Endothelial cell of umbilical vein (primary cell): ENCODE measurements at regions not wholly inside any gene's neighbourhood (a gene's known extent, or its start where the extent isn't known, plus 50 kb on each side); places are given as distances from the start of the nearest gene placed in this dataset.

Experiments
- BruUV-seq: library from RNA; stranded (reverse); fragments of 400-500 nt; replicated peaks from 2 replicates; lab custom pipeline; 2021; lab: Mats Ljungman, UMichigan
- CTCF ChIA-PET: fragments of 300-600, 350-600 bp; sonication (Branson Sonifier 250); formaldehyde crosslinking; loops from one replicate; lab custom pipeline; 2021; ENCODE audit warnings: antibody characterized with exemption, inconsistent platforms; lab: Charles Lee
- POLR2A ChIA-PET: fragments of 300-600, 350-600 bp; sonication (Branson Sonifier 250); formaldehyde crosslinking; loops from one replicate; lab custom pipeline; 2021; ENCODE audit warnings: antibody characterized with exemption, inconsistent platforms; lab: Charles Lee
- DNase-seq: peaks from one replicate; pipeline ENCODE4 v3.0.0-alpha.2; 2011; ENCODE audit warnings: low read depth, low spot score
- FAIRE-seq: peaks from 2 replicates; lab custom pipeline; 2011; peaks lifted over from hg19 to GRCh38; lab: Jason Lieb, UNC
- H2AFZ ChIP-seq: 2 replicates; pipeline ENCODE4 v1.6.0; 2012; ENCODE audit warnings: low read depth, low read length, control low read depth, inconsistent platforms
- H3K27ac ChIP-seq: 2 replicates; pipeline ENCODE4 v1.5.1; 2011; ENCODE audit warnings: low read depth, mild to moderate bottlenecking, control low read depth, low read length, moderate library complexity; ENCODE audit not compliant: insufficient read depth
- H3K27me3 ChIP-seq, 2 experiments: 2 replicates each; pipeline versions ENCODE4 v1.6.0 to v1.6.1; 2011; ENCODE audit warnings: low read length in 2 of 2, mixed read lengths in 1 of 2; ENCODE audit not compliant: control insufficient read depth in 2 of 2, insufficient read depth in 2 of 2
- H3K36me3 ChIP-seq, 2 experiments: 2 replicates in 1 of 2; 3 replicates in 1 of 2; pipeline ENCODE4 v1.5.1; 2011; ENCODE audit warnings: low read length in 2 of 2, mild to moderate bottlenecking in 1 of 2, moderate library complexity in 1 of 2; ENCODE audit not compliant: control insufficient read depth in 2 of 2, insufficient read depth in 2 of 2; ENCODE audit errors: extremely low read depth in 1 of 2
- H3K4me1 ChIP-seq: 3 replicates; pipeline ENCODE4 v1.5.1; 2011; ENCODE audit warnings: mild to moderate bottlenecking, low read length; ENCODE audit not compliant: control insufficient read depth, insufficient read depth; ENCODE audit errors: extremely low read depth
- H3K4me2 ChIP-seq: 2 replicates; pipeline ENCODE4 v1.6.1; 2011; ENCODE audit warnings: low read length, control low read depth, mixed read lengths; ENCODE audit not compliant: insufficient read depth
- H3K4me3 ChIP-seq, 3 experiments: fragments of 200-600 bp in 1 of 3; sonication (generic), shearing (Covaris generic) in 1 of 3; replicated peaks in 1 of 3; 2 replicates each; pipeline ENCODE4 v1.5.1; 2011 to 2016; ENCODE audit warnings: control low read depth in 3 of 3, low read length in 3 of 3, mild to moderate bottlenecking in 2 of 3, inconsistent platforms in 1 of 3, low read depth in 1 of 3, moderate library complexity in 1 of 3; ENCODE audit not compliant: insufficient read depth in 1 of 3
- H3K79me2 ChIP-seq: 2 replicates; pipeline ENCODE4 v1.6.0; 2012; ENCODE audit warnings: low read length, inconsistent platforms; ENCODE audit not compliant: control insufficient read depth, insufficient read depth
- H3K9ac ChIP-seq: replicated peaks from 2 replicates; pipeline ENCODE3; 2011; ENCODE audit warnings: low read length, control low read depth; ENCODE audit not compliant: insufficient read depth; ENCODE audit errors: extremely low read depth
- H3K9me1 ChIP-seq: replicated peaks from 3 replicates; pipeline ENCODE4 v1.6.0; 2011; ENCODE audit warnings: mild to moderate bottlenecking, low read length; ENCODE audit not compliant: control insufficient read depth, insufficient read depth; ENCODE audit errors: extremely low read depth
- H3K9me3 ChIP-seq: replicated peaks from 2 replicates; pipeline ENCODE4 v1.5.1; 2012; ENCODE audit warnings: low read length, inconsistent platforms; ENCODE audit not compliant: control insufficient read depth, insufficient read depth
- H4K20me1 ChIP-seq: replicated peaks from 2 replicates; pipeline ENCODE3; 2011; ENCODE audit warnings: mild to moderate bottlenecking, low read length; ENCODE audit not compliant: control insufficient read depth, insufficient read depth; ENCODE audit errors: extremely low read depth
- EZH2 ChIP-seq: IDR thresholded peaks from 2 replicates; pipeline ENCODE4 v1.6.1; 2012; ENCODE audit warnings: borderline replicate concordance, low read depth, mild to moderate bottlenecking, moderate library complexity, low read length, inconsistent platforms; ENCODE audit not compliant: severe bottlenecking
- FOS ChIP-seq: IDR thresholded peaks from 2 replicates; pipeline ENCODE4 v1.6.1; 2011; ENCODE audit warnings: mild to moderate bottlenecking, low read length, moderate library complexity, borderline replicate concordance; ENCODE audit not compliant: insufficient read depth
- GATA2 ChIP-seq: IDR thresholded peaks from 2 replicates; pipeline ENCODE4 v1.7.0; 2011; ENCODE audit warnings: low read depth, mild to moderate bottlenecking, moderate library complexity, mixed read lengths, low read length; ENCODE audit not compliant: insufficient read length, insufficient read depth
- JUN ChIP-seq: IDR thresholded peaks from 2 replicates; pipeline ENCODE4 v1.6.1; 2011; ENCODE audit warnings: borderline replicate concordance, low read depth; ENCODE audit not compliant: insufficient read length, insufficient read depth
- MYC ChIP-seq: IDR thresholded peaks from one replicate; pipeline ENCODE4 v1.6.1; 2011; ENCODE audit warnings: mild to moderate bottlenecking, low read depth, low read length
- POLR2A ChIP-seq: IDR thresholded peaks from 2 replicates; pipeline ENCODE4 v1.6.1; 2012; ENCODE audit warnings: low read depth, mild to moderate bottlenecking, control low read depth, low read length
- POLR2AphosphoS5 ChIP-seq: IDR thresholded peaks from 2 replicates; pipeline ENCODE4 v1.6.1; 2012; ENCODE audit warnings: low read depth, mild to moderate bottlenecking, control low read depth, low read length, moderate library complexity; ENCODE audit not compliant: insufficient read depth
- dilution Hi-C: fragments of 300-500 bp; cut with MboI; formaldehyde crosslinking; loops from one replicate; pipeline ENCODE4 v1.15.0; 2019; ENCODE audit warnings: low sequenced_read_pairs; ENCODE audit not compliant: extremely low pct_ligation_motif_present
- intact Hi-C: fragments of 100-400 bp; cut with micrococcal nuclease; formaldehyde crosslinking; loops from one replicate; pipeline ENCODE4 v1.10.0; 2022
- TF ChIP-seq, protein P1 (sequence below), 2 donors: IDR thresholded peaks; 1 replicate in 1 of 2; 2 replicates in 1 of 2; pipeline ENCODE4 v1.5.1; 2011; ENCODE audit warnings: low read length in 2 of 2, mild to moderate bottlenecking in 2 of 2, moderate library complexity in 2 of 2, control low read depth in 1 of 2, inconsistent platforms in 1 of 2, low read depth in 1 of 2; ENCODE audit not compliant: insufficient read depth in 1 of 2; ENCODE audit errors: extremely low read depth in 1 of 2
- TF ChIP-seq, protein P2 (sequence below): IDR thresholded peaks from 2 replicates; pipeline ENCODE4 v1.6.1; 2011; ENCODE audit not compliant: insufficient read depth, insufficient read length

DNA sequence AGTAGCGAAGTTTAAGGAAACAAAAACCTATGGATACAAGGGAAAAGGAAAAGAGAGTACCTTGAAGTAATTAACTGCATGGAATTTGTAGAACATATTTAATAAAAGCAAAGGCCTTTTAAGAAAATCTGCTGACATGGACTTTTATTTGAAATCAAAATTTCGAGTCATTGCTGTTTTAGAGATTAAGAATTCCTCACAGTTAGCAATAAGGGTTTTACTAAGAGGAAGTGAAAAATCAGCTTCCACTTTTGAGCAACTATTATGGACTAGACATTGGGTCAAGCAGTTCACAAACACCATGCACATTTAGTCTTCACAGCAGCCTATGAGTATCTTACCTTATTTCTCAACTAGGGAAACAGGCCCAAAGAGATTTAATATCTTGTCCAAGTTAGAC, 876.3 kb downstream of the BCL11A start:
- CTCF ChIA-PET, result no interaction called here
- TF ChIP-seq POLR2AphosphoS5 (no peak), POLR2A (no peak), EZH2 (no peak), FOS (no peak), GATA2 (no peak), JUN (no peak), MYC (no peak)
- TF ChIP-seq, protein P1, sequence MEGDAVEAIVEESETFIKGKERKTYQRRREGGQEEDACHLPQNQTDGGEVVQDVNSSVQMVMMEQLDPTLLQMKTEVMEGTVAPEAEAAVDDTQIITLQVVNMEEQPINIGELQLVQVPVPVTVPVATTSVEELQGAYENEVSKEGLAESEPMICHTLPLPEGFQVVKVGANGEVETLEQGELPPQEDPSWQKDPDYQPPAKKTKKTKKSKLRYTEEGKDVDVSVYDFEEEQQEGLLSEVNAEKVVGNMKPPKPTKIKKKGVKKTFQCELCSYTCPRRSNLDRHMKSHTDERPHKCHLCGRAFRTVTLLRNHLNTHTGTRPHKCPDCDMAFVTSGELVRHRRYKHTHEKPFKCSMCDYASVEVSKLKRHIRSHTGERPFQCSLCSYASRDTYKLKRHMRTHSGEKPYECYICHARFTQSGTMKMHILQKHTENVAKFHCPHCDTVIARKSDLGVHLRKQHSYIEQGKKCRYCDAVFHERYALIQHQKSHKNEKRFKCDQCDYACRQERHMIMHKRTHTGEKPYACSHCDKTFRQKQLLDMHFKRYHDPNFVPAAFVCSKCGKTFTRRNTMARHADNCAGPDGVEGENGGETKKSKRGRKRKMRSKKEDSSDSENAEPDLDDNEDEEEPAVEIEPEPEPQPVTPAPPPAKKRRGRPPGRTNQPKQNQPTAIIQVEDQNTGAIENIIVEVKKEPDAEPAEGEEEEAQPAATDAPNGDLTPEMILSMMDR (IDR thresholded peaks at IDR 0.05; ENCODE audit: extremely low read depth in 1 of 2, insufficient read depth in 1 of 2, low read depth in 1 of 2, low read length in 2 of 2), result no peak
- TF ChIP-seq, protein P2, sequence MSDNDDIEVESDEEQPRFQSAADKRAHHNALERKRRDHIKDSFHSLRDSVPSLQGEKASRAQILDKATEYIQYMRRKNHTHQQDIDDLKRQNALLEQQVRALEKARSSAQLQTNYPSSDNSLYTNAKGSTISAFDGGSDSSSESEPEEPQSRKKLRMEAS, result no peak

More for the DNA sequence above, 876.3 kb downstream of the BCL11A start:
- no peaks in the 10 kb centered on the region for H3K9me3 ChIP-seq
- H3K27ac ChIP-seq, result no peak overlapping the region
- H3K36me3 ChIP-seq, result no peaks in the 10 kb centered on the region
- FAIRE-seq, result no peak
- BruUV-seq, result no TSS peak
- no peak overlapping the region for H3K4me2 ChIP-seq
- no peaks in the 10 kb centered on the region for H3K79me2 ChIP-seq
- H3K27me3 ChIP-seq, result no peaks in the 10 kb centered on the region
- intact Hi-C loops (no loop called here), dilution Hi-C loops (no loop called here)
- H4K20me1 ChIP-seq, result no peaks in the 10 kb centered on the region
- H3K9me1 ChIP-seq, result no peaks in the 10 kb centered on the region
- no peaks in the 10 kb centered on the region for H3K4me1 ChIP-seq
- H3K9ac ChIP-seq, result no peak overlapping the region
- no peak for DNase-seq
- H3K4me3 ChIP-seq, result no peak overlapping the region
- H2AFZ ChIP-seq, result no peak overlapping the region
- POLR2A ChIA-PET, result no interaction called here
